LNCaP clone FGC (cell line): ENCODE measurements at regions not wholly inside any gene's neighbourhood (a gene's known extent, or its start where the extent isn't known, plus 50 kb on each side); places are given as distances from the start of the nearest gene placed in this dataset.

Source experiments
- DNase-seq: peaks from one replicate; pipeline ENCODE4 v3.0.0-alpha.2; 2011; ENCODE audit warnings: low read depth
- H3K4me3 ChIP-seq: 2 replicates; pipeline ENCODE4 v1.5.1; 2011; ENCODE audit warnings: mild to moderate bottlenecking, low read depth, low read length, control low read depth
- CTCF ChIP-seq: IDR thresholded peaks from 2 replicates; pipeline ENCODE4 v1.5.1; 2012; ENCODE audit warnings: mild to moderate bottlenecking; ENCODE audit not compliant: control insufficient read depth, insufficient read depth; ENCODE audit errors: extremely low read depth

GRCh38 chr18:37812961-37813360, 247.4 kb upstream of the CELF4 start:
- no peak overlapping the region for H3K4me3 ChIP-seq
- no peak for DNase-seq
- no peak for TF ChIP-seq CTCF

GRCh38 chr18:37805773-37806404, 240.3 kb upstream of the CELF4 start:
- no peak overlapping the region for H3K4me3 ChIP-seq
- no peak for TF ChIP-seq CTCF
- DNase-seq: no peak

GRCh38 chr18:37796823-37797349, 231.3 kb upstream of the CELF4 start:
- no peak for DNase-seq
- no peak for TF ChIP-seq CTCF
- H3K4me3 ChIP-seq: no peak overlapping the region

GRCh38 chr18:37787452-37787851, 221.9 kb upstream of the CELF4 start:
- no peak for DNase-seq
- TF ChIP-seq CTCF: no peak
- no peak overlapping the region for H3K4me3 ChIP-seq

GRCh38 chr18:37783771-37784170, 218.2 kb upstream of the CELF4 start:
- no peak for DNase-seq
- TF ChIP-seq CTCF: no peak
- no peak overlapping the region for H3K4me3 ChIP-seq

- H3K4me3 ChIP-seq: no peak overlapping the region
- no peak for DNase-seq
- no peak for TF ChIP-seq CTCF
Measured at GRCh38 chr18:37779220-37779619, 213.6 kb upstream of the CELF4 start.
